OCI-LY7 (cell line): ENCODE measurements at regions not wholly inside any gene's neighbourhood (a gene's known extent, or its start where the extent isn't known, plus 50 kb on each side); places are given as distances from the start of the nearest gene placed in this dataset.

Experiments
- EZH2phosphoT487 ChIP-seq: fragments of 200-600 bp; sonication (generic); IDR thresholded peaks from 2 replicates; pipeline ENCODE4 v1.6.1; 2018; ENCODE audit warnings: low read depth, borderline replicate concordance, mild to moderate bottlenecking, mixed run types, antibody characterized with exemption, low read length, moderate library complexity, mixed read lengths
- TF ChIP-seq, protein P1 (sequence below): fragments of 200-600 bp; sonication (generic); conservative IDR thresholded peaks from 2 replicates; pipeline ENCODE4 v1.5.1; 2014; ENCODE audit warnings: mild to moderate bottlenecking, antibody characterized with exemption, low read length, moderate library complexity, mixed read lengths

GRCh38 chr22:27434898-27435297 is 366.7 kb downstream of the MN1 start:
- TF ChIP-seq, protein P1, sequence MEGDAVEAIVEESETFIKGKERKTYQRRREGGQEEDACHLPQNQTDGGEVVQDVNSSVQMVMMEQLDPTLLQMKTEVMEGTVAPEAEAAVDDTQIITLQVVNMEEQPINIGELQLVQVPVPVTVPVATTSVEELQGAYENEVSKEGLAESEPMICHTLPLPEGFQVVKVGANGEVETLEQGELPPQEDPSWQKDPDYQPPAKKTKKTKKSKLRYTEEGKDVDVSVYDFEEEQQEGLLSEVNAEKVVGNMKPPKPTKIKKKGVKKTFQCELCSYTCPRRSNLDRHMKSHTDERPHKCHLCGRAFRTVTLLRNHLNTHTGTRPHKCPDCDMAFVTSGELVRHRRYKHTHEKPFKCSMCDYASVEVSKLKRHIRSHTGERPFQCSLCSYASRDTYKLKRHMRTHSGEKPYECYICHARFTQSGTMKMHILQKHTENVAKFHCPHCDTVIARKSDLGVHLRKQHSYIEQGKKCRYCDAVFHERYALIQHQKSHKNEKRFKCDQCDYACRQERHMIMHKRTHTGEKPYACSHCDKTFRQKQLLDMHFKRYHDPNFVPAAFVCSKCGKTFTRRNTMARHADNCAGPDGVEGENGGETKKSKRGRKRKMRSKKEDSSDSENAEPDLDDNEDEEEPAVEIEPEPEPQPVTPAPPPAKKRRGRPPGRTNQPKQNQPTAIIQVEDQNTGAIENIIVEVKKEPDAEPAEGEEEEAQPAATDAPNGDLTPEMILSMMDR, result no peak
- TF ChIP-seq EZH2phosphoT487, result no peak
